H9 (cell line): ENCODE measurements at regions not wholly inside any gene's neighbourhood (a gene's known extent, or its start where the extent isn't known, plus 50 kb on each side); places are given as distances from the start of the nearest gene placed in this dataset.

Experiments
- DNase-seq: peaks from one replicate; pipeline ENCODE4 v3.0.0-alpha.2; 2017
- H2AFZ ChIP-seq: one replicate; pipeline ENCODE4 v1.6.1; 2013; ENCODE audit warnings: mild to moderate bottlenecking, low read length, control low read depth, moderate library complexity
- H2AK5ac ChIP-seq: 2 replicates; pipeline ENCODE4 v1.6.1; 2013; ENCODE audit warnings: low read length, control low read depth, mixed read lengths; ENCODE audit not compliant: insufficient read length
- H2BK120ac ChIP-seq: one replicate; pipeline ENCODE4 v1.6.1; 2013; ENCODE audit warnings: low read depth, mild to moderate bottlenecking, low read length, control low read depth, inconsistent platforms; ENCODE audit not compliant: poor library complexity, severe bottlenecking
- H2BK12ac ChIP-seq: 2 replicates; pipeline ENCODE4 v1.6.1; 2013; ENCODE audit warnings: low read length, control low read depth, mixed read lengths, low read depth; ENCODE audit not compliant: insufficient read length
- H2BK15ac ChIP-seq: 2 replicates; pipeline ENCODE4 v1.6.1; 2013; ENCODE audit warnings: low read depth, low read length, control low read depth
- H2BK20ac ChIP-seq: one replicate; pipeline ENCODE4 v1.6.1; 2013; ENCODE audit warnings: low read depth, mild to moderate bottlenecking, low read length, control low read depth, inconsistent platforms; ENCODE audit not compliant: poor library complexity, severe bottlenecking
- H2BK5ac ChIP-seq: 2 replicates; pipeline ENCODE4 v1.6.1; 2013; ENCODE audit warnings: low read length, control low read depth, mixed read lengths; ENCODE audit not compliant: insufficient read length
- H3K14ac ChIP-seq: 2 replicates; pipeline ENCODE4 v1.6.1; 2013; ENCODE audit warnings: low read length, control low read depth; ENCODE audit not compliant: insufficient read depth
- H3K18ac ChIP-seq: 2 replicates; pipeline ENCODE4 v1.6.1; 2013; ENCODE audit warnings: low read depth, mild to moderate bottlenecking, mixed read lengths, low read length, control low read depth; ENCODE audit not compliant: insufficient read length
- H3K23ac ChIP-seq: 2 replicates; pipeline ENCODE4 v1.6.1; 2013; ENCODE audit warnings: low read length, control low read depth, mixed read lengths, low read depth; ENCODE audit not compliant: insufficient read length
- H3K23me2 ChIP-seq: 2 replicates; pipeline ENCODE4 v1.6.1; 2013; ENCODE audit warnings: low read depth, mild to moderate bottlenecking, mixed read lengths, low read length, control low read depth; ENCODE audit not compliant: insufficient read length, poor library complexity, severe bottlenecking
- H3K27ac ChIP-seq: 2 replicates; pipeline ENCODE4 v1.5.1; 2013; ENCODE audit warnings: low read length, control low read depth, mixed read lengths, low read depth; ENCODE audit not compliant: insufficient read length
- H3K27me3 ChIP-seq: 2 replicates; pipeline ENCODE4 v1.6.1; 2013; ENCODE audit warnings: low read length, control low read depth, inconsistent platforms; ENCODE audit not compliant: insufficient read depth
- H3K4ac ChIP-seq: 2 replicates; pipeline ENCODE4 v1.6.1; 2013; ENCODE audit warnings: low read depth, mild to moderate bottlenecking, control low read depth, inconsistent platforms, low read length, moderate library complexity
- H3K4me1 ChIP-seq: 2 replicates; pipeline ENCODE4 v1.6.1; 2013; ENCODE audit warnings: low read length, control low read depth, inconsistent platforms; ENCODE audit not compliant: insufficient read depth
- H3K4me2 ChIP-seq: 2 replicates; pipeline ENCODE4 v1.6.1; 2013; ENCODE audit warnings: low read length, control low read depth, mixed read lengths; ENCODE audit not compliant: insufficient read length, insufficient read depth
- H3K56ac ChIP-seq: 2 replicates; pipeline ENCODE4 v1.6.1; 2013; ENCODE audit warnings: low read depth, mild to moderate bottlenecking, mixed read lengths, low read length, control low read depth; ENCODE audit not compliant: insufficient read length
- H3K79me1 ChIP-seq: 2 replicates; pipeline ENCODE4 v1.6.1; 2013; ENCODE audit warnings: low read depth, mild to moderate bottlenecking, moderate library complexity, low read length, control low read depth, inconsistent platforms; ENCODE audit not compliant: insufficient read depth, poor library complexity, severe bottlenecking
- H3K79me2 ChIP-seq: 2 replicates; pipeline ENCODE4 v1.6.1; 2013; ENCODE audit warnings: low read length, control low read depth, inconsistent platforms; ENCODE audit not compliant: insufficient read depth
- H3K9ac ChIP-seq: 2 replicates; pipeline ENCODE4 v1.6.1; 2013; ENCODE audit warnings: low read length, control low read depth, mixed read lengths; ENCODE audit not compliant: insufficient read length; ENCODE audit errors: extremely low read depth
- H3K9me3 ChIP-seq: one replicate; pipeline ENCODE4 v1.6.1; 2013; ENCODE audit warnings: low read depth, low read length, inconsistent platforms; ENCODE audit not compliant: control insufficient read depth
- H3T11ph ChIP-seq: one replicate; pipeline ENCODE4 v1.6.1; 2013; ENCODE audit warnings: mild to moderate bottlenecking, low read length, control low read depth, inconsistent platforms
- H4K20me1 ChIP-seq: one replicate; pipeline ENCODE4 v1.6.1; 2013; ENCODE audit not compliant: control insufficient read depth, insufficient read length, insufficient read depth
- H4K5ac ChIP-seq: 2 replicates; pipeline ENCODE4 v1.6.1; 2013; ENCODE audit warnings: low read depth, mild to moderate bottlenecking, mixed read lengths, low read length, control low read depth; ENCODE audit not compliant: insufficient read length
- H4K8ac ChIP-seq: replicated peaks from 2 replicates; pipeline ENCODE4 v1.6.1; 2013; ENCODE audit warnings: low read length, control low read depth, mixed read lengths, low read depth; ENCODE audit not compliant: insufficient read length
- H4K91ac ChIP-seq: 2 replicates; pipeline ENCODE4 v1.6.1; 2013; ENCODE audit warnings: low read depth, mild to moderate bottlenecking, moderate library complexity, mixed read lengths, low read length, control low read depth; ENCODE audit not compliant: insufficient read length
- H3K27ac Mint-ChIP-seq, 3 experiments: 2 replicates in 2 of 3; 3 replicates in 1 of 3; pipeline ENCODE4 v1.8.0; 2020 to 2021; ENCODE audit warnings: mixed read lengths in 3 of 3, mild to moderate bottlenecking in 1 of 3, moderate library complexity in 1 of 3
- H3K27me3 Mint-ChIP-seq: 2 replicates; pipeline ENCODE4 v1.8.0; 2021; ENCODE audit warnings: low read depth, mild to moderate bottlenecking, moderate library complexity, mixed read lengths
- H3K36me3 Mint-ChIP-seq, 3 experiments: 2 replicates in 2 of 3; 3 replicates in 1 of 3; pipeline ENCODE4 v1.8.0; 2020 to 2021; ENCODE audit warnings: low read depth in 3 of 3, mixed read lengths in 3 of 3; ENCODE audit not compliant: insufficient read depth in 1 of 3
- H3K4me1 Mint-ChIP-seq, 2 experiments: 2 replicates each; pipeline ENCODE4 v1.8.0; 2020; ENCODE audit warnings: mixed read lengths in 2 of 2
- H3K4me3 Mint-ChIP-seq, 2 experiments: 2 replicates in 1 of 2; 3 replicates in 1 of 2; pipeline ENCODE4 v1.8.0; 2020 to 2021; ENCODE audit warnings: mild to moderate bottlenecking in 2 of 2, mixed read lengths in 2 of 2, moderate library complexity in 1 of 2
- H3K9me3 Mint-ChIP-seq, 2 experiments: 2 replicates in 1 of 2; 3 replicates in 1 of 2; pipeline ENCODE4 v1.8.0; 2020; ENCODE audit warnings: mild to moderate bottlenecking in 2 of 2, mixed read lengths in 2 of 2, moderate library complexity in 1 of 2
- CTCF ChIP-seq: fragments of 200-600 bp; sonication (generic); conservative IDR thresholded peaks from 3 replicates; pipeline ENCODE4 v1.8.0; 2021; ENCODE audit warnings: antibody characterized with exemption, mild to moderate bottlenecking
- whole genome bisulfite sequencing: extraction: QIAGEN DNeasy Blood & Tissue Kit; methylation state at CpG from one replicate; pipeline ENCODE4 v1.1.7; 2013; ENCODE audit warnings: missing lambda C conversion rate, low lambda C conversion rate, mixed read lengths; ENCODE audit not compliant: insufficient read length; ENCODE audit errors: extremely low coverage; 5-methylcytosine and 5-hydroxymethylcytosine counted together

GRCh38 chr5:52255308-52255707, 532.4 kb upstream of the ITGA1 start:
- Histone ChIP-seq H2AFZ (no peak overlapping the region), H4K8ac (no peak overlapping the region), H4K20me1 (no peaks in the 10 kb centered on the region), H3K18ac (no peak overlapping the region), H3K27me3 (no peaks in the 10 kb centered on the region), H2AK5ac (no peak overlapping the region), H2BK12ac (no peak overlapping the region), H2BK20ac (no peak overlapping the region), H3K4me2 (no peak overlapping the region), H3K79me2 (no peaks in the 10 kb centered on the region), H4K5ac (no peak overlapping the region), H2BK15ac (no peak overlapping the region), H3K23ac (no peak overlapping the region), H2BK5ac (no peak overlapping the region), H3K4ac (no peak overlapping the region), H3T11ph (no peak overlapping the region), H2BK120ac (no peak overlapping the region), H3K56ac (no peak overlapping the region), H3K27ac (no peak overlapping the region), H3K14ac (no peak overlapping the region), H3K79me1 (no peaks in the 10 kb centered on the region), H3K9ac (no peak overlapping the region), H3K9me3 (no peaks in the 10 kb centered on the region), H4K91ac (no peak overlapping the region), H3K23me2 (no peaks in the 10 kb centered on the region), H3K4me1 (no peaks in the 10 kb centered on the region)
- no CpG with 5 or more reads among the region's 4 CpGs for WGBS
- H3K4me3 Mint-ChIP-seq, result no peak overlapping the region
- no peak for TF ChIP-seq CTCF
- H3K36me3 Mint-ChIP-seq, result no peaks in the 10 kb centered on the region
- no peaks in the 10 kb centered on the region for H3K27me3 Mint-ChIP-seq
- H3K27ac Mint-ChIP-seq, result no peak overlapping the region
- DNase-seq, result no peak
- no peaks in the 10 kb centered on the region for H3K9me3 Mint-ChIP-seq
- H3K4me1 Mint-ChIP-seq, result peaks cover 0 to 3% of the 10 kb centered on the region in 2 experiments; a peak in 2 of 4 replicates
